ENCODE measurements at regions not wholly inside any gene's neighbourhood (a gene's known extent, or its start where the extent isn't known, plus 50 kb on each side); places are given as distances from the start of the nearest gene placed in this dataset.

DNA sequence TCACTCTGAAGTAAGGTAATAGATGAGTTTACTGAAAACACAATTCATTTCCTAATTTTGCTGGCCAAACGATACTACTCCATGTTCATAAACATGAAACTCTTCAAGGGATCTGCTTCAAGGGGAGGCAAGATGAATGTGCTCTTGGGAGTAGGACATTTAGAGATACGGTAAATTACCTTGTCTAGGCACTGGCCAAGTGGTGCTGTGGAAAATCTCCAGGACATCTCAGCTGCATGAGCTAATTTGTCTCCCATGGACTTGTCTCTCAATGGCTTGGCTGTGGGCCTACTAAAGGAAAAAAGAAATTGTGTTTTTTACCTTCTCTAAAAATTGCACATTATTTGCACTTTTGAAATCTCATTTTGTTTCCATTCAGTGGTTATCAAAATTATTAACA, 780.6 kb downstream of the LTN1 start:
- no peak overlapping the region for H3K27ac ChIP-seq
- H3K4me1 ChIP-seq = no peaks in the 10 kb centered on the region
- H3K4me3 ChIP-seq = no peak overlapping the region
- TF ChIP-seq, protein P1, sequence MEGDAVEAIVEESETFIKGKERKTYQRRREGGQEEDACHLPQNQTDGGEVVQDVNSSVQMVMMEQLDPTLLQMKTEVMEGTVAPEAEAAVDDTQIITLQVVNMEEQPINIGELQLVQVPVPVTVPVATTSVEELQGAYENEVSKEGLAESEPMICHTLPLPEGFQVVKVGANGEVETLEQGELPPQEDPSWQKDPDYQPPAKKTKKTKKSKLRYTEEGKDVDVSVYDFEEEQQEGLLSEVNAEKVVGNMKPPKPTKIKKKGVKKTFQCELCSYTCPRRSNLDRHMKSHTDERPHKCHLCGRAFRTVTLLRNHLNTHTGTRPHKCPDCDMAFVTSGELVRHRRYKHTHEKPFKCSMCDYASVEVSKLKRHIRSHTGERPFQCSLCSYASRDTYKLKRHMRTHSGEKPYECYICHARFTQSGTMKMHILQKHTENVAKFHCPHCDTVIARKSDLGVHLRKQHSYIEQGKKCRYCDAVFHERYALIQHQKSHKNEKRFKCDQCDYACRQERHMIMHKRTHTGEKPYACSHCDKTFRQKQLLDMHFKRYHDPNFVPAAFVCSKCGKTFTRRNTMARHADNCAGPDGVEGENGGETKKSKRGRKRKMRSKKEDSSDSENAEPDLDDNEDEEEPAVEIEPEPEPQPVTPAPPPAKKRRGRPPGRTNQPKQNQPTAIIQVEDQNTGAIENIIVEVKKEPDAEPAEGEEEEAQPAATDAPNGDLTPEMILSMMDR (IDR thresholded peaks at IDR 0.05) = no peak
- TF ChIP-seq POLR2A (IDR thresholded peaks at IDR 0.05) = no peak
- no peak for DNase-seq
- no peaks in the 10 kb centered on the region for H3K9me3 ChIP-seq
- H3K36me3 ChIP-seq = no peaks in the 10 kb centered on the region
- no peaks in the 10 kb centered on the region for H3K27me3 ChIP-seq

GRCh38 chr21:28207436-28208173, 785.1 kb downstream of the LTN1 start:
- H3K36me3 ChIP-seq = no peaks in the 10 kb centered on the region
- H3K27me3 ChIP-seq = no peaks in the 10 kb centered on the region
- no peak overlapping the region for H3K4me3 ChIP-seq
- H3K4me1 ChIP-seq = no peaks in the 10 kb centered on the region
- no peak for DNase-seq
- no peaks in the 10 kb centered on the region for H3K9me3 ChIP-seq
- TF ChIP-seq, protein P1 (IDR thresholded peaks at IDR 0.05) = no peak
- TF ChIP-seq POLR2A (IDR thresholded peaks at IDR 0.05) = no peak
- H3K27ac ChIP-seq = no peak overlapping the region

DNA sequence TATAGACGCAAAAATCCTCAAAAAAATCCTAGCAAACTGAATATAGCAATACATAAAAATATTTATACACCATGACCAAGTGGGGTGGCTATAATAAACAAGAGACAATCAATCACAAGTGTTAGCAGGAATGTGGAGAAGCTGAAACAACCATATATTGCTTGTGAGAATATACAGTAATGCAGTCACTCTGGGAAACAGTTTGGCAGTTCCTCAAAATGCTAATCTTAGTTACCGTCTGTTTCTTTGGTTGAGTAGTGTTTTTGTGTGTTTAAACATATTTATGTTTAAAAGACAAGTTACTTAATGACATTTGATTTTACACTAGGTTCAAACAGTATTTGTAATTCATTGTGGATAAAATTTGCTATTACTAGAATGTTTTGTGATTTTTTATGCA, 792.0 kb downstream of the LTN1 start:
- DNase-seq = no peak
- Histone ChIP-seq H3K27me3 (no peaks in the 10 kb centered on the region), H3K9me3 (no peaks in the 10 kb centered on the region)

DNA sequence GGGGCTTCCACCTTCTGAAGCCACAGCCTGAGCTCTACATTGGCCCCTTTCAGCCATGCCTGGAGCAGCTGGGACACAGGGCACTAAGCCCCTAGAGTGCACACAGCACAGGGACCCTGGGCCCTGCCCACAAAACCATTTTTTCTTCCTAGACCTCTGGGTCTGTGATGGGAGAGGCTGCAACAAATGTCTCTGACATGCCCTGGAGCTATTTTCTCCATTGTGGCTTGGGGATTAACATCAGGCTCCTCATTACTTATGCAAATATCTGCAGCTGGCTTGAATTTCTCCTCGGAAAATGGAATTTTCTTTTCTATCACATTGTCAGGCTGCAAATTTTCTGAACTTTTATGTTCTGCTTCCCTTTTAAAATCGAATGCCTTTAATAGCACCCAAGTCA, 795.7 kb downstream of the LTN1 start:
- H3K9me3 ChIP-seq = no peaks in the 10 kb centered on the region
- H3K36me3 ChIP-seq = no peaks in the 10 kb centered on the region
- no peaks in the 10 kb centered on the region for H3K4me1 ChIP-seq
- no peaks in the 10 kb centered on the region for H3K27me3 ChIP-seq
- TF ChIP-seq, protein P1 (IDR thresholded peaks at IDR 0.05) = no peak
- no peak for TF ChIP-seq POLR2A (IDR thresholded peaks at IDR 0.05)
- no peak overlapping the region for H3K27ac ChIP-seq
- no peak overlapping the region for H3K4me3 ChIP-seq
- no peak for DNase-seq

More for the DNA sequence above, 792.0 kb downstream of the LTN1 start:
- Histone ChIP-seq H3K27ac (no peak overlapping the region), H3K4me3 (no peak overlapping the region), H3K4me1 (no peaks in the 10 kb centered on the region), H3K36me3 (no peaks in the 10 kb centered on the region)
- no peak for TF ChIP-seq POLR2A (IDR thresholded peaks at IDR 0.05)
- TF ChIP-seq, protein P1 (IDR thresholded peaks at IDR 0.05) = no peak

GRCh38 chr21:28193189-28193588, 799.5 kb downstream of the LTN1 start:
- Histone ChIP-seq H3K27me3 (no peaks in the 10 kb centered on the region), H3K27ac (no peak overlapping the region), H3K4me1 (no peaks in the 10 kb centered on the region), H3K36me3 (no peaks in the 10 kb centered on the region), H3K4me3 (no peak overlapping the region), H3K9me3 (no peaks in the 10 kb centered on the region)
- DNase-seq = no peak
- TF ChIP-seq POLR2A (IDR thresholded peaks at IDR 0.05) = no peak
- TF ChIP-seq, protein P1 (IDR thresholded peaks at IDR 0.05) = no peak
